Renal pelvis (tissue), 1 donor: ENCODE measurements at regions not wholly inside any gene's neighbourhood (a gene's known extent, or its start where the extent isn't known, plus 50 kb on each side); places are given as distances from the start of the nearest gene placed in this dataset.

Experiments
- DNase-seq: peaks from one replicate; pipeline ENCODE4 v3.0.0-alpha.2; 2013

- DNase-seq = no peak
Measured at GRCh38 chr4:34723605-34724004, 1520.7 kb downstream of the ARAP2 start.

- DNase-seq = no peak
Measured at GRCh38 chr4:34724491-34724890, 1519.8 kb downstream of the ARAP2 start.

- no peak for DNase-seq
Measured at GRCh38 chr4:34731070-34731469, 1513.2 kb downstream of the ARAP2 start.

- DNase-seq = no peak
Measured at GRCh38 chr4:34732176-34732950, 1512.0 kb downstream of the ARAP2 start.

GRCh38 chr4:34733185-34733941 lies 1511.0 kb downstream of the ARAP2 start:
- DNase-seq = no peak

- DNase-seq = no peak
Measured at GRCh38 chr4:34766935-34767334, 1477.4 kb downstream of the ARAP2 start.

- DNase-seq = no peak
Measured at GRCh38 chr4:34767407-34767806, 1476.9 kb downstream of the ARAP2 start.

GRCh38 chr4:34771632-34772031 lies 1472.7 kb downstream of the ARAP2 start:
- DNase-seq = no peak

GRCh38 chr4:34790131-34790530 lies 1454.2 kb downstream of the ARAP2 start:
- no peak for DNase-seq

- DNase-seq = no peak
Measured at GRCh38 chr4:34791209-34791608, 1453.1 kb downstream of the ARAP2 start.

GRCh38 chr4:34800953-34801352 lies 1443.4 kb downstream of the ARAP2 start:
- no peak for DNase-seq

- no peak for DNase-seq
Measured at GRCh38 chr4:34814266-34814665, 1430.0 kb downstream of the ARAP2 start.

- DNase-seq = no peak
Measured at GRCh38 chr4:34824515-34824914, 1419.8 kb downstream of the ARAP2 start.

GRCh38 chr4:34826660-34827059 lies 1417.7 kb downstream of the ARAP2 start:
- no peak for DNase-seq

- DNase-seq = no peak
Measured at GRCh38 chr4:34845926-34846325, 1398.4 kb downstream of the ARAP2 start.

- no peak for DNase-seq
Measured at GRCh38 chr4:34850421-34850820, 1393.9 kb downstream of the ARAP2 start.

- DNase-seq = no peak
Measured at GRCh38 chr4:34850968-34851367, 1393.3 kb downstream of the ARAP2 start.

- DNase-seq = no peak
Measured at GRCh38 chr4:34851411-34851810, 1392.9 kb downstream of the ARAP2 start.

GRCh38 chr4:34854451-34854850 lies 1389.9 kb downstream of the ARAP2 start:
- DNase-seq = no peak

- no peak for DNase-seq
Measured at GRCh38 chr4:34861666-34862065, 1382.6 kb downstream of the ARAP2 start.

- DNase-seq = no peak
Measured at GRCh38 chr4:34878961-34879360, 1365.4 kb downstream of the ARAP2 start.

- no peak for DNase-seq
Measured at GRCh38 chr4:34880246-34880645, 1364.1 kb downstream of the ARAP2 start.

GRCh38 chr4:34891892-34892291 lies 1352.4 kb downstream of the ARAP2 start:
- DNase-seq = no peak

GRCh38 chr4:34893382-34893781 lies 1350.9 kb downstream of the ARAP2 start:
- no peak for DNase-seq
